ENCODE measurements at regions not wholly inside any gene's neighbourhood (a gene's known extent, or its start where the extent isn't known, plus 50 kb on each side); places are given as distances from the start of the nearest gene placed in this dataset.
"Not testable (repeated sequence)": the region's sequence is repeated elsewhere in the genome, so short reads cannot be mapped to it uniquely, and the experiment has no call there.

GRCh38 chr13:61575973-61576372 is 160.3 kb upstream of the PCDH20 start:
- H3K4me3 ChIP-seq (ENCODE audit: low read length) = no peak overlapping the region
- DNase-seq = no peak
- H3K4me1 ChIP-seq (ENCODE audit: control insufficient read depth, insufficient read depth, low read length) = no peaks in the 10 kb centered on the region
- no CpG with 5 or more reads among the region's 1 CpG for WGBS (ENCODE audit: insufficient coverage, low lambda C conversion rate)
- H3K27ac ChIP-seq (ENCODE audit: low read length) = no peak overlapping the region
- H3K36me3 ChIP-seq (ENCODE audit: control insufficient read depth, insufficient read depth, low read length) = no peaks in the 10 kb centered on the region
- no peaks in the 10 kb centered on the region for H3K27me3 ChIP-seq (ENCODE audit: control insufficient read depth, insufficient read depth, low read length)
- H3K9me3 ChIP-seq (ENCODE audit: control insufficient read depth, low read depth, low read length) = no peaks in the 10 kb centered on the region

- H3K4me3 ChIP-seq (ENCODE audit: low read length) = no peak overlapping the region
These were observed 148.0 kb upstream of the PCDH20 start for GRCh38 chr13:61563645-61564044.

GRCh38 chr13:61546911-61547310 is 131.3 kb upstream of the PCDH20 start:
- WGBS (ENCODE audit: insufficient coverage, low lambda C conversion rate) = 85% methylated on average over 3 of the region's 6 CpGs
- H3K4me1 ChIP-seq (ENCODE audit: control insufficient read depth, insufficient read depth, low read length) = no peaks in the 10 kb centered on the region

More at GRCh38 chr13:61563645-61564044, 148.0 kb upstream of the PCDH20 start:
- DNase-seq = peak in 1 of 2 donors; percentile 31
- WGBS (ENCODE audit: insufficient coverage, low lambda C conversion rate) = no CpG with 5 or more reads among the region's 1 CpG
- H3K27me3 ChIP-seq (ENCODE audit: control insufficient read depth, insufficient read depth, low read length) = no peaks in the 10 kb centered on the region
- no peaks in the 10 kb centered on the region for H3K36me3 ChIP-seq (ENCODE audit: control insufficient read depth, insufficient read depth, low read length)
- no peaks in the 10 kb centered on the region for H3K9me3 ChIP-seq (ENCODE audit: control insufficient read depth, low read depth, low read length)
- H3K27ac ChIP-seq (ENCODE audit: low read length) = no peak overlapping the region
- H3K4me1 ChIP-seq (ENCODE audit: control insufficient read depth, insufficient read depth, low read length) = no peaks in the 10 kb centered on the region

GRCh38 chr13:61546413-61546812 is 130.8 kb upstream of the PCDH20 start:
- no peak for DNase-seq
- no peak overlapping the region for H3K27ac ChIP-seq (ENCODE audit: low read length)
- H3K4me3 ChIP-seq (ENCODE audit: low read length) = no peak overlapping the region
- 100% methylated on average over 2 of the region's 4 CpGs for WGBS (ENCODE audit: insufficient coverage, low lambda C conversion rate)
- no peaks in the 10 kb centered on the region for H3K36me3 ChIP-seq (ENCODE audit: control insufficient read depth, insufficient read depth, low read length)
- H3K9me3 ChIP-seq (ENCODE audit: control insufficient read depth, low read depth, low read length) = no peaks in the 10 kb centered on the region
- no peaks in the 10 kb centered on the region for H3K4me1 ChIP-seq (ENCODE audit: control insufficient read depth, insufficient read depth, low read length)
- H3K27me3 ChIP-seq (ENCODE audit: control insufficient read depth, insufficient read depth, low read length) = no peaks in the 10 kb centered on the region

More at GRCh38 chr13:61546911-61547310, 131.3 kb upstream of the PCDH20 start:
- H3K27me3 ChIP-seq (ENCODE audit: control insufficient read depth, insufficient read depth, low read length) = no peaks in the 10 kb centered on the region
- no peak for DNase-seq
- no peaks in the 10 kb centered on the region for H3K9me3 ChIP-seq (ENCODE audit: control insufficient read depth, low read depth, low read length)
- no peak overlapping the region for H3K27ac ChIP-seq (ENCODE audit: low read length)
- no peak overlapping the region for H3K4me3 ChIP-seq (ENCODE audit: low read length)
- H3K36me3 ChIP-seq (ENCODE audit: control insufficient read depth, insufficient read depth, low read length) = no peaks in the 10 kb centered on the region

GRCh38 chr13:61536433-61536832 is 120.8 kb upstream of the PCDH20 start:
- Histone ChIP-seq H3K9me3 (ENCODE audit: control insufficient read depth, low read depth, low read length) (no peaks in the 10 kb centered on the region), H3K4me3 (ENCODE audit: low read length) (no peak overlapping the region), H3K4me1 (ENCODE audit: control insufficient read depth, insufficient read depth, low read length) (no peaks in the 10 kb centered on the region), H3K27me3 (ENCODE audit: control insufficient read depth, insufficient read depth, low read length) (no peaks in the 10 kb centered on the region), H3K36me3 (ENCODE audit: control insufficient read depth, insufficient read depth, low read length) (no peaks in the 10 kb centered on the region), H3K27ac (ENCODE audit: low read length) (no peak overlapping the region)
- DNase-seq = no peak
- 100% methylated on average over 1 of the region's 1 CpG for WGBS (ENCODE audit: insufficient coverage, low lambda C conversion rate)

GRCh38 chr13:61531383-61532065 is 115.9 kb upstream of the PCDH20 start:
- Histone ChIP-seq H3K4me1 (ENCODE audit: control insufficient read depth, insufficient read depth, low read length) (no peaks in the 10 kb centered on the region), H3K27me3 (ENCODE audit: control insufficient read depth, insufficient read depth, low read length) (no peaks in the 10 kb centered on the region), H3K27ac (ENCODE audit: low read length) (no peak overlapping the region), H3K4me3 (ENCODE audit: low read length) (no peak overlapping the region), H3K36me3 (ENCODE audit: control insufficient read depth, insufficient read depth, low read length) (no peaks in the 10 kb centered on the region), H3K9me3 (ENCODE audit: control insufficient read depth, low read depth, low read length) (no peaks in the 10 kb centered on the region)
- DNase-seq = no peak
- WGBS (ENCODE audit: insufficient coverage, low lambda C conversion rate) = 84% methylated on average over 5 of the region's 10 CpGs

- not testable (repeated sequence) for H3K4me1 ChIP-seq (ENCODE audit: control insufficient read depth, insufficient read depth, low read length); H3K36me3 ChIP-seq (ENCODE audit: control insufficient read depth, insufficient read depth, low read length); DNase-seq; H3K27ac ChIP-seq (ENCODE audit: low read length); H3K9me3 ChIP-seq (ENCODE audit: control insufficient read depth, low read depth, low read length); H3K27me3 ChIP-seq (ENCODE audit: control insufficient read depth, insufficient read depth, low read length); H3K4me3 ChIP-seq (ENCODE audit: low read length)
- WGBS (ENCODE audit: insufficient coverage, low lambda C conversion rate) = no CpG with 5 or more reads among the region's 5 CpGs
These were observed 103.6 kb upstream of the PCDH20 start for GRCh38 chr13:61519214-61519613.

- DNase-seq = no peak
- Histone ChIP-seq H3K4me1 (ENCODE audit: control insufficient read depth, insufficient read depth, low read length) (no peaks in the 10 kb centered on the region), H3K36me3 (ENCODE audit: control insufficient read depth, insufficient read depth, low read length) (no peaks in the 10 kb centered on the region), H3K27ac (ENCODE audit: low read length) (no peak overlapping the region), H3K4me3 (ENCODE audit: low read length) (no peak overlapping the region), H3K27me3 (ENCODE audit: control insufficient read depth, insufficient read depth, low read length) (no peaks in the 10 kb centered on the region), H3K9me3 (ENCODE audit: control insufficient read depth, low read depth, low read length) (no peaks in the 10 kb centered on the region)
- WGBS (ENCODE audit: insufficient coverage, low lambda C conversion rate) = 100% methylated on average over 1 of the region's 2 CpGs
These were observed 93.3 kb upstream of the PCDH20 start for GRCh38 chr13:61508936-61509335.

GRCh38 chr13:61500176-61500575 is 84.5 kb upstream of the PCDH20 start:
- H3K9me3 ChIP-seq (ENCODE audit: control insufficient read depth, low read depth, low read length) = no peaks in the 10 kb centered on the region
- H3K27ac ChIP-seq (ENCODE audit: low read length) = no peak overlapping the region
- no CpG with 5 or more reads among the region's 1 CpG for WGBS (ENCODE audit: insufficient coverage, low lambda C conversion rate)
- H3K36me3 ChIP-seq (ENCODE audit: control insufficient read depth, insufficient read depth, low read length) = no peaks in the 10 kb centered on the region
- H3K4me1 ChIP-seq (ENCODE audit: control insufficient read depth, insufficient read depth, low read length) = no peaks in the 10 kb centered on the region
- no peak overlapping the region for H3K4me3 ChIP-seq (ENCODE audit: low read length)
- DNase-seq = no peak
- H3K27me3 ChIP-seq (ENCODE audit: control insufficient read depth, insufficient read depth, low read length) = no peaks in the 10 kb centered on the region

- H3K36me3 ChIP-seq (ENCODE audit: control insufficient read depth, insufficient read depth, low read length) = no peaks in the 10 kb centered on the region
- H3K4me1 ChIP-seq (ENCODE audit: control insufficient read depth, insufficient read depth, low read length) = no peaks in the 10 kb centered on the region
- no peaks in the 10 kb centered on the region for H3K9me3 ChIP-seq (ENCODE audit: control insufficient read depth, low read depth, low read length)
- H3K27ac ChIP-seq (ENCODE audit: low read length) = no peak overlapping the region
- WGBS (ENCODE audit: insufficient coverage, low lambda C conversion rate) = 88% methylated on average over 1 of the region's 2 CpGs
- H3K27me3 ChIP-seq (ENCODE audit: control insufficient read depth, insufficient read depth, low read length) = no peaks in the 10 kb centered on the region
- peak in 1 of 2 donors; percentile 20 for DNase-seq
- H3K4me3 ChIP-seq (ENCODE audit: low read length) = no peak overlapping the region
These were observed 80.0 kb upstream of the PCDH20 start for GRCh38 chr13:61495648-61496047.

GRCh38 chr13:61493556-61493955 is 77.9 kb upstream of the PCDH20 start:
- WGBS (ENCODE audit: insufficient coverage, low lambda C conversion rate) = 100% methylated on average over 4 of the region's 15 CpGs
- not testable (repeated sequence) for H3K9me3 ChIP-seq (ENCODE audit: control insufficient read depth, low read depth, low read length); DNase-seq; H3K4me3 ChIP-seq (ENCODE audit: low read length); H3K27ac ChIP-seq (ENCODE audit: low read length); H3K36me3 ChIP-seq (ENCODE audit: control insufficient read depth, insufficient read depth, low read length); H3K4me1 ChIP-seq (ENCODE audit: control insufficient read depth, insufficient read depth, low read length); H3K27me3 ChIP-seq (ENCODE audit: control insufficient read depth, insufficient read depth, low read length)
